ENCODE measurements at regions not wholly inside any gene's neighbourhood (a gene's known extent, or its start where the extent isn't known, plus 50 kb on each side); places are given as distances from the start of the nearest gene placed in this dataset.

- no peaks in the 10 kb centered on the region for H3K4me1 ChIP-seq (ENCODE audit: insufficient read depth, low read length, severe bottlenecking)
- no peaks in the 10 kb centered on the region for H3F3A ChIP-seq (ENCODE audit: insufficient read depth, low read length)
- no peaks in the 10 kb centered on the region for H3K36me3 ChIP-seq (ENCODE audit: insufficient read depth, low read length)
- no peaks in the 10 kb centered on the region for H3K9me3 ChIP-seq (ENCODE audit: low read length)
- H3K4me3 ChIP-seq (ENCODE audit: low read depth, low read length, poor library complexity, severe bottlenecking): no peak overlapping the region
- H3K79me2 ChIP-seq (ENCODE audit: insufficient read depth, low read length): no peaks in the 10 kb centered on the region
- H2AFZ ChIP-seq (ENCODE audit: low read length): no peak overlapping the region
- no peak overlapping the region for H3K27ac ChIP-seq (ENCODE audit: low read depth, low read length, poor library complexity, severe bottlenecking)
- H3K27me3 ChIP-seq (ENCODE audit: insufficient read depth, low read length): no peaks in the 10 kb centered on the region
- H3K9me2 ChIP-seq (ENCODE audit: low read depth, low read length): no peaks in the 10 kb centered on the region
- H3K4me2 ChIP-seq (ENCODE audit: low read length): no peak overlapping the region
- H4K20me1 ChIP-seq (ENCODE audit: insufficient read depth, low read length): no peaks in the 10 kb centered on the region
- H3K9ac ChIP-seq (ENCODE audit: low read length): no peak overlapping the region
- TF ChIP-seq EZH2 (IDR thresholded peaks at IDR 0.05; ENCODE audit: borderline replicate concordance, low read length): no peak
- no peak for TF ChIP-seq CTCF (IDR thresholded peaks at IDR 0.05; ENCODE audit: low read length)
Observed at GRCh38 chr15:91584895-91585294, 268.6 kb upstream of the SLCO3A1 start.

- no peaks in the 10 kb centered on the region for H3K4me1 ChIP-seq (ENCODE audit: insufficient read depth, low read length, severe bottlenecking)
- no peaks in the 10 kb centered on the region for H3F3A ChIP-seq (ENCODE audit: insufficient read depth, low read length)
- TF ChIP-seq EZH2 (IDR thresholded peaks at IDR 0.05; ENCODE audit: borderline replicate concordance, low read length) (no peak), CTCF (IDR thresholded peaks at IDR 0.05; ENCODE audit: low read length) (no peak)
- H3K27ac ChIP-seq (ENCODE audit: low read depth, low read length, poor library complexity, severe bottlenecking): no peak overlapping the region
- no peaks in the 10 kb centered on the region for H3K9me2 ChIP-seq (ENCODE audit: low read depth, low read length)
- H3K4me2 ChIP-seq (ENCODE audit: low read length): no peak overlapping the region
- H2AFZ ChIP-seq (ENCODE audit: low read length): no peak overlapping the region
- H3K9ac ChIP-seq (ENCODE audit: low read length): no peak overlapping the region
- no peaks in the 10 kb centered on the region for H3K9me3 ChIP-seq (ENCODE audit: low read length)
- no peak overlapping the region for H3K4me3 ChIP-seq (ENCODE audit: low read depth, low read length, poor library complexity, severe bottlenecking)
- H3K79me2 ChIP-seq (ENCODE audit: insufficient read depth, low read length): no peaks in the 10 kb centered on the region
- no peaks in the 10 kb centered on the region for H3K36me3 ChIP-seq (ENCODE audit: insufficient read depth, low read length)
- H4K20me1 ChIP-seq (ENCODE audit: insufficient read depth, low read length): no peaks in the 10 kb centered on the region
- H3K27me3 ChIP-seq (ENCODE audit: insufficient read depth, low read length): no peaks in the 10 kb centered on the region
Observed at GRCh38 chr15:91586560-91586959, 266.9 kb upstream of the SLCO3A1 start.

- Histone ChIP-seq H3K9me3 (ENCODE audit: low read length) (no peaks in the 10 kb centered on the region), H2AFZ (ENCODE audit: low read length) (no peak overlapping the region), H3F3A (ENCODE audit: insufficient read depth, low read length) (no peaks in the 10 kb centered on the region), H3K4me3 (ENCODE audit: low read depth, low read length, poor library complexity, severe bottlenecking) (no peak overlapping the region), H3K9ac (ENCODE audit: low read length) (no peak overlapping the region), H3K79me2 (ENCODE audit: insufficient read depth, low read length) (no peaks in the 10 kb centered on the region), H3K9me2 (ENCODE audit: low read depth, low read length) (no peaks in the 10 kb centered on the region), H3K4me2 (ENCODE audit: low read length) (no peak overlapping the region), H3K27me3 (ENCODE audit: insufficient read depth, low read length) (no peaks in the 10 kb centered on the region), H3K27ac (ENCODE audit: low read depth, low read length, poor library complexity, severe bottlenecking) (no peak overlapping the region), H3K36me3 (ENCODE audit: insufficient read depth, low read length) (no peaks in the 10 kb centered on the region), H3K4me1 (ENCODE audit: insufficient read depth, low read length, severe bottlenecking) (no peaks in the 10 kb centered on the region), H4K20me1 (ENCODE audit: insufficient read depth, low read length) (no peaks in the 10 kb centered on the region)
- TF ChIP-seq CTCF (IDR thresholded peaks at IDR 0.05; ENCODE audit: low read length) (no peak), EZH2 (IDR thresholded peaks at IDR 0.05; ENCODE audit: borderline replicate concordance, low read length) (no peak)
Observed at GRCh38 chr15:91589360-91589759, 264.1 kb upstream of the SLCO3A1 start.
